ENCODE measurements at regions not wholly inside any gene's neighbourhood (a gene's known extent, or its start where the extent isn't known, plus 50 kb on each side); places are given as distances from the start of the nearest gene placed in this dataset.

DNA sequence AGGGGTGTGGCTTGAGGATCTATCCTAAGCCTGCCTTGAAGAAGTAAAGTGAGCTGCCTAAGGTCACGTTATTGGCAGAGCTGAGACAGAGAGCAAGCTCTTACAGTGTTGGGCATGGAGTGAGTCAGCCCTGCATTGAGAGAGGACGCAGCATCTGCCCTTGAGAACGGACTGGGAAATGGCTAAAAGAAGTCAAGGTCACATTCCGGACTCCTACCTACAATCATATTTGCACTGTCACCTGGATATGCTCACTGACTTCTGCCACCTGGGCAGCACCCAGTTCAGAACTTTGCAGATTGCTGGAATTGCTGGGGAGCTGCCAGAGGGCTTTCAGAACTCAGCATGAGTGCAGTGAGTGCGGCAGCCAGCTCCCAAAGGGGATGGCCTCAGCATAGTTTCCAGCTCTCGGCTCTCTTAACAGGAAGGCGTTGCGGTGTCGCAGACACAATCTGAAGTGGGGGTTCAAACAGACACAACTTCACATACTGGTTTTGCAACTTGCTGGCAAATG is 199.3 kb upstream of the SGK1 start:
- DNase-seq = no peak

DNA sequence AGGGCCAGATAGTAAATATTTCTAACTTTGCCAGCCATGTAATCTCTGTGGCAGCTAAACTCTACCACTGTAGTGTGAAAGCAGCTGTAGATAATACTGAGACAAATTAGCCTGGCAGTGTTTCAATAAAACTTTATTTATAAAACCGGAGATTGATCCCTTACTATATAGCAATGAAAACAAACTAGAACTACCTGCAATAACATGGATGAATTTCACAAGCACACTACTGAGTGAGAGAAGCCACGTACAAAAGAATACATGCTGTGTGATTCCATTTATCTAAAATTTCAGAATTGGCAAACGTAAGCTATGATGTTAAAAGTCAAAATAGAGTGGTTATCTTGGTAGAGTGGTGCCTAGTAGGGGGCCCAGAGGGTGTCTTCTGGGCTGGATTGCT is 198.7 kb upstream of the SGK1 start:
- DNase-seq = no peak

- no peak for DNase-seq
Observed at GRCh38 chr6:134515986-134516385, 198.1 kb upstream of the SGK1 start.

DNA sequence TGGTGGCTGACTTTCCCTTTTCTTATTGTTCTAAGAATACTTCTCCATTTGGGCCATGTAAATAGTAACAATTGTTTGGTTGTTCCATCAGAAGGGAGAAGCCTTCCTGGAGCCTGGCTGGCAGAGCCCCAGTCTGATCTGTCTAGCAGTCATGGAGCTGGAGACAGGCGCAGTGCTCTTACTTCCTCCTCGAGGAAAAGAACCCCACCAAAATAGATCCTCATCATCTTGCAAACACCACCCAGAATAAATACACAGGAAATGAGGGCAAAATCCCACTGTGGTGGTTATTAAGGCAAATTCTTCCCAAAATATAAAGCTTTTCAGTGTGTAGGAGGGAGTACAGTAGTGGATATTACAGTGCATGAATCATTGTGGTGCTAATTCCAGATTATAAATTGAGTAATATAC is 195.1 kb upstream of the SGK1 start:
- DNase-seq = no peak

DNA sequence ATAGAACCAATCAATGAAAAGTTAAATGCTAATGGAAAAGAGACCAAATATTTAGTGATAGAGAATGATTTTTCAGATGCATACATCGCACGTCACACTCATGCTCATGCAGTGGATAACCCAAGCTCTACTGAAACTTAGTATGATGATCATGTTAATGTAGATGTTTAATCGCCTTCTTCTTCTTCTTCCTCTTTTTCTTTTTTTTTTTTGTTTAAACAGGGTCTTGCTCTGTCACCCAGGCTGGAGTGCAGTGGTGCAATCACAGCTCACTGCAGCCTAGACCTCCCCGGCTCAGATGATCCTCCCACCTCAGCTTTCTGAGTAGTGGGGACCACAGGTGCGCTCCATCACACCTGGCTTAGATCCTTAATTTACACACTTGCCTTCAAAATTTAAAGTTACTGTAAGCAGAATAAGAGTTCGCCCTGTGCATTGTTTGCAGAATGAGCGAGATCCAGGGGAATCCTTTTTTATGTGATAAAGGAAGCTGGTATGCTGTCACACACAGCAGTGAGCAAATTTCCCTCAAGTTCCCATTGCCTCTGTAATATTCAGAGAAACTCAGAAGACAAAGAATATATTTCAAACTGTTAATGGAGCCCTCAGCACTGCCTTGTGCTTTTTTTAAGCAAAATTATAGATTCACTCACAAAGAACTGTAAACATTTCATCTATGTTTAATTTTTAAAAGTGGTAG is 194.2 kb upstream of the SGK1 start:
- DNase-seq = no peak

- no peak for DNase-seq
Observed at GRCh38 chr6:134510920-134511319, 193.0 kb upstream of the SGK1 start.

- DNase-seq = no peak
Observed at GRCh38 chr6:134510142-134510541, 192.2 kb upstream of the SGK1 start.

DNA sequence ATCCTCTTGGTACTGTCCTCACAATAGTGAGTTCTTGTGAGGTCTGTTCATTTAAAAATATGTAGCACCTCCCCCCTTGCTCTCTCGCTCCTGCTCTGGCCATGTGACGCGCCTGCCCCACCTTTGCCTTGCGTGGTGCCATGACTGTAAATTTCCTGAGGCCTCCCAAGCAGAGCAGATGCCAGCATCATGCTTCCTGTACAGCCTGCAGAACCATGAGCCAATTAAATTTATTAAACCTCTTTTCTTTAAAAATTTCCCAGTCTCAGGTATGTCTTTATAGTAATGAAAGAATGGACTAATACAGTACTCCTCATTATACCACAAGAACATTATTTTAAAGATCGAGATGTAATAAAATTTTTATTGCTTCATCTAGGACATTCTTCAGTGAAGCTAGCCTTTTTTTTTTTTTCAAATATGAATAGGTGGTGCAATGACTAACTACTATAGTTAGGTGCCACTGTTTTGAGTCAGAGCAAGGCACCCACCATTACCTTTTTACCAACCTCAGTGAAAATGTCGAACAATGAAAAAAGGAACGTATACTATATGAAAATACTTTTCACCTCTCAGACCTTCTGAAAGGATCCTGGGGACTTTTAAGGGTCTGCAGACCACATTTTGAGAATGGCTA is 191.1 kb upstream of the SGK1 start:
- DNase-seq = no peak

DNA sequence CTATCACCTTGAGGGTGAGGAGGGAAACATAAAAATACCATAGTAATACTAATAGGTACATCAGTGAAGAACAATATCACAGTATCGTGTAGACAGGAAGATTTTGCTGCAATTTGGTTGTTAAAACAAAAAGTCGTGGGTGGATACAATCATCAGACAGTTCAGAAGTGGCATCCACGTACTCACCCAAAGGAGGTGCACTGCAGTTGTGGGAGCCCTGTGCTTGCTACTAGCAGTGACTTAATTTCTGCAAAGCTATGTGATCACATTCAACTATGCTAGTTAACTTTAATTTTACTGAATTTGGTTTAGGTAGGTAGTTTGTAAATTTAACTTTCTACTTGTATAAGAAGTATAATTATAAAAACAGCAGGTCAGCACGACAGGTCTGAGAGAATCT is 188.2 kb upstream of the SGK1 start:
- DNase-seq = no peak

GRCh38 chr6:134503585-134504281 is 185.8 kb upstream of the SGK1 start:
- no peak for DNase-seq

GRCh38 chr6:134502614-134503549 is 185.0 kb upstream of the SGK1 start:
- no peak for DNase-seq

- DNase-seq = no peak
Observed at GRCh38 chr6:134495890-134496248, 178.0 kb upstream of the SGK1 start.

GRCh38 chr6:134495203-134495889 is 177.4 kb upstream of the SGK1 start:
- DNase-seq = no peak

DNA sequence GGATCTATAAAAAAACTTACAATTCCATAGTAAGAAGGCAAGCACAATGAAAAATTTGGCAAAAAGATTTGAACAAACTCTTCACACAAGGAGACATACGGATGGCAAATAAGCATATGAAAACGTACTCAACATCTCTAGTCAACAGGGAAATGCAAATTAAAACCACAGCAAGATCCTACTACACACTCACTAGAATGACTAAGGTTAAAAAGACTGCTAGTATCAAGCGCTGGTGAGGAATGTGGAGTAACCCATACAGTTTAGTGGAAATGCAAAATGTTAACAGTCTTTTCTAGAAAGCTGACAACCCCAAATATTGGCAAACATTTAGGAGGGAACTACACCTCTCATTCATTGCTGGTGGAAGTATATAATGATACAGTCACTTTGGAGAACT is 175.9 kb upstream of the SGK1 start:
- no peak for DNase-seq

DNA sequence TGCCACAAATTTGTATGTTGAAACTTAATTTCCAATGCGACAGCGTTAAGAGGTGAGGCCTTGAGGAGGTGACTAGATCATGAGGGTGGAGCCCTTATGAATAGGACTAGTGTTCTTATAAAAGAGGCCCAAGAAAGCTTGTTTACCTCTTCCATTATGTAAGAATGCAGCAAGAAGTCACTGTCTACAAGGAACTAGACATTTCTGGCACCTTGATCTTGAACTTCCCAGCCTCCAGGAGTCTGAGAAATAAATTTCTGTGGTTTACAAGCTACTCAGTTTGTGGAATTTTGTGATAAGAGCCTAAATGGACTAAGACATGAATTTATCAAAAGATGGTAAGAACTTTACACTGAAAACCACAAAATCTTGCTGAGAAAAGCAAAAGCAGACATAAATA is 173.6 kb upstream of the SGK1 start:
- no peak for DNase-seq

GRCh38 chr6:134482593-134483270 is 164.8 kb upstream of the SGK1 start:
- DNase-seq = no peak

DNA sequence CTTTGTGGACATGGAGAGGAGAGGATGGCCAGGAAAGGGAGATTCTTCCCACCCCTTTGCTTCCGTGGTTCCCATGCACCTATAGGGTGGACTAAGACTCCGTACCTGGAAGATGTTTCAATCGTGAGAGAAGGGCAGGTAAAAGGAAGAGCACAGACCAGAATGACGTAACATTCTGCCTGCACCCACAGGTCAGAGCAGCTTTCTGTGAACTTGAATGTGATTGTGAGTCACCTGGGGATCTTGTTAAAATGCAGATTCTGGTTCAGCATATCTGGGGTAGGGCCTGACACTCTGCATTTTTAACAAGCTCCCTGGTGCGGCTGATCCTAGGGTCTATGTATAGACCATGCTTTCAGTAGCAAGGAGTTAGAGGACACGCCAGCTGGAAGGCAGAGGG is 164.1 kb upstream of the SGK1 start:
- DNase-seq = no peak

GRCh38 chr6:134480593-134480992 is 162.7 kb upstream of the SGK1 start:
- no peak for DNase-seq

GRCh38 chr6:134478764-134479399 is 161.0 kb upstream of the SGK1 start:
- DNase-seq = no peak

DNA sequence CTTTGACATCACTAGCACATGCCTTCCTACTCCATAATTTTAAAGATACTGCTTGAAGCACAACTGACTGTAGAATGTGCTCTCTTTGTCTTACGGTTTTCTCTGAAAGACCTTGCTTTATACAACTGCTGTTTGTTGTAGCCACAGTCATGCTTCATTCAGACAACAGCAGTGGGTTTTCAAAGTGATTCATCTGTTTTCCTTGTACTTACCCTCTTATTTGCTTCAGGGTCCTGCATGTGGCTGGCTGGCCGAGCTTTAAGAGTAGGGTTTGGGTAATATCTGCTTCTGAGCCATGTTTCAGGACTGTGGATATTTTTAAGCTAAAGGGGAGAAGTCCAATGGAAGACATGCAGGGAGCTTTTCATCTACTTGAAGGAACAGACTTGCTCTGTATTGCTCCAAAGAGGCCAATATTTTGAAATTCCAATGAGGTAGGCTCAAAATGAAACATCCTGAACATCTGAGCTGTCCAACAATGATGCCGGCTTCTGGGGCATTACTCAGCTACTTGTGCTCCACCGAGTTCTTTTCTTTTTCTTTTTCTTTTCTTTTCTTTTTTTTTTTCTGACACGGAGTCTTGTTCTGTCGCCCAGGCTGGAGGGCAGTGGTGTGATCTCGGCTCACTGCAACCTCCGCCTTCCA is 160.2 kb upstream of the SGK1 start:
- no peak for DNase-seq

DNA sequence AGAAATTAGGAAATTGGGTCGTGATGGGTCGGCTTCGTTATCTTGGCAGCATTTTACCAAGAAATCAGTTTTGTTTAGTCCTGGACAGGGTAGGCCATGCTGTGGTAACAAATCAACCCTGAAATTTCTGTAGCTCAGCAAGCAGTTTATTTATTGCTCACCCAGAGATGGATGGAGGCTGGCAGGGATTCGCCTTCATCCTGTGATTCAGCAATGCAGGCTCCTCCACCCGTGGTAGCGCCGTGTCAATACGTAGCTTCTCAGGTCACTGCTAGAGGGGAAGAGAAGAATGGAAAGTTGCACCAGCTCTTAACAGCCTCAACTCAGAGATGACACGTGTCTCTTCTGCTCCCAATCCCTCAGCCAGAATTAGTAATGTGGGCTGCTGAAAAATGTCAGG is 157.0 kb upstream of the SGK1 start:
- no peak for DNase-seq

Data from stimulated activated CD4-positive, alpha-beta T cell treated with anti-CD3 and anti-CD28 coated beads, Interleukin-4, amount 100 ng/mL, for 4 hours (primary cell).